H9 (cell line): ENCODE measurements at regions not wholly inside any gene's neighbourhood (a gene's known extent, or its start where the extent isn't known, plus 50 kb on each side); places are given as distances from the start of the nearest gene placed in this dataset.

Experiments
- DNase-seq: peaks from one replicate; pipeline ENCODE4 v3.0.0-alpha.2; 2017
- H2AFZ ChIP-seq: one replicate; pipeline ENCODE4 v1.6.1; 2013; ENCODE audit warnings: mild to moderate bottlenecking, low read length, control low read depth, moderate library complexity
- H2AK5ac ChIP-seq: 2 replicates; pipeline ENCODE4 v1.6.1; 2013; ENCODE audit warnings: low read length, control low read depth, mixed read lengths; ENCODE audit not compliant: insufficient read length
- H2BK120ac ChIP-seq: one replicate; pipeline ENCODE4 v1.6.1; 2013; ENCODE audit warnings: low read depth, mild to moderate bottlenecking, low read length, control low read depth, inconsistent platforms; ENCODE audit not compliant: poor library complexity, severe bottlenecking
- H2BK12ac ChIP-seq: 2 replicates; pipeline ENCODE4 v1.6.1; 2013; ENCODE audit warnings: low read length, control low read depth, mixed read lengths, low read depth; ENCODE audit not compliant: insufficient read length
- H2BK15ac ChIP-seq: 2 replicates; pipeline ENCODE4 v1.6.1; 2013; ENCODE audit warnings: low read depth, low read length, control low read depth
- H2BK20ac ChIP-seq: one replicate; pipeline ENCODE4 v1.6.1; 2013; ENCODE audit warnings: low read depth, mild to moderate bottlenecking, low read length, control low read depth, inconsistent platforms; ENCODE audit not compliant: poor library complexity, severe bottlenecking
- H2BK5ac ChIP-seq: 2 replicates; pipeline ENCODE4 v1.6.1; 2013; ENCODE audit warnings: low read length, control low read depth, mixed read lengths; ENCODE audit not compliant: insufficient read length
- H3K14ac ChIP-seq: 2 replicates; pipeline ENCODE4 v1.6.1; 2013; ENCODE audit warnings: low read length, control low read depth; ENCODE audit not compliant: insufficient read depth
- H3K18ac ChIP-seq: 2 replicates; pipeline ENCODE4 v1.6.1; 2013; ENCODE audit warnings: low read depth, mild to moderate bottlenecking, mixed read lengths, low read length, control low read depth; ENCODE audit not compliant: insufficient read length
- H3K23ac ChIP-seq: 2 replicates; pipeline ENCODE4 v1.6.1; 2013; ENCODE audit warnings: low read length, control low read depth, mixed read lengths, low read depth; ENCODE audit not compliant: insufficient read length
- H3K23me2 ChIP-seq: 2 replicates; pipeline ENCODE4 v1.6.1; 2013; ENCODE audit warnings: low read depth, mild to moderate bottlenecking, mixed read lengths, low read length, control low read depth; ENCODE audit not compliant: insufficient read length, poor library complexity, severe bottlenecking
- H3K27ac ChIP-seq: 2 replicates; pipeline ENCODE4 v1.5.1; 2013; ENCODE audit warnings: low read length, control low read depth, mixed read lengths, low read depth; ENCODE audit not compliant: insufficient read length
- H3K27me3 ChIP-seq: 2 replicates; pipeline ENCODE4 v1.6.1; 2013; ENCODE audit warnings: low read length, control low read depth, inconsistent platforms; ENCODE audit not compliant: insufficient read depth
- H3K4ac ChIP-seq: 2 replicates; pipeline ENCODE4 v1.6.1; 2013; ENCODE audit warnings: low read depth, mild to moderate bottlenecking, control low read depth, inconsistent platforms, low read length, moderate library complexity
- H3K4me1 ChIP-seq: 2 replicates; pipeline ENCODE4 v1.6.1; 2013; ENCODE audit warnings: low read length, control low read depth, inconsistent platforms; ENCODE audit not compliant: insufficient read depth
- H3K4me2 ChIP-seq: 2 replicates; pipeline ENCODE4 v1.6.1; 2013; ENCODE audit warnings: low read length, control low read depth, mixed read lengths; ENCODE audit not compliant: insufficient read length, insufficient read depth
- H3K56ac ChIP-seq: 2 replicates; pipeline ENCODE4 v1.6.1; 2013; ENCODE audit warnings: low read depth, mild to moderate bottlenecking, mixed read lengths, low read length, control low read depth; ENCODE audit not compliant: insufficient read length
- H3K79me1 ChIP-seq: 2 replicates; pipeline ENCODE4 v1.6.1; 2013; ENCODE audit warnings: low read depth, mild to moderate bottlenecking, moderate library complexity, low read length, control low read depth, inconsistent platforms; ENCODE audit not compliant: insufficient read depth, poor library complexity, severe bottlenecking
- H3K79me2 ChIP-seq: 2 replicates; pipeline ENCODE4 v1.6.1; 2013; ENCODE audit warnings: low read length, control low read depth, inconsistent platforms; ENCODE audit not compliant: insufficient read depth
- H3K9ac ChIP-seq: 2 replicates; pipeline ENCODE4 v1.6.1; 2013; ENCODE audit warnings: low read length, control low read depth, mixed read lengths; ENCODE audit not compliant: insufficient read length; ENCODE audit errors: extremely low read depth
- H3K9me3 ChIP-seq: one replicate; pipeline ENCODE4 v1.6.1; 2013; ENCODE audit warnings: low read depth, low read length, inconsistent platforms; ENCODE audit not compliant: control insufficient read depth
- H3T11ph ChIP-seq: one replicate; pipeline ENCODE4 v1.6.1; 2013; ENCODE audit warnings: mild to moderate bottlenecking, low read length, control low read depth, inconsistent platforms
- H4K20me1 ChIP-seq: one replicate; pipeline ENCODE4 v1.6.1; 2013; ENCODE audit not compliant: control insufficient read depth, insufficient read length, insufficient read depth
- H4K5ac ChIP-seq: 2 replicates; pipeline ENCODE4 v1.6.1; 2013; ENCODE audit warnings: low read depth, mild to moderate bottlenecking, mixed read lengths, low read length, control low read depth; ENCODE audit not compliant: insufficient read length
- H4K8ac ChIP-seq: replicated peaks from 2 replicates; pipeline ENCODE4 v1.6.1; 2013; ENCODE audit warnings: low read length, control low read depth, mixed read lengths, low read depth; ENCODE audit not compliant: insufficient read length
- H4K91ac ChIP-seq: 2 replicates; pipeline ENCODE4 v1.6.1; 2013; ENCODE audit warnings: low read depth, mild to moderate bottlenecking, moderate library complexity, mixed read lengths, low read length, control low read depth; ENCODE audit not compliant: insufficient read length
- H3K27ac Mint-ChIP-seq, 3 experiments: 2 replicates in 2 of 3; 3 replicates in 1 of 3; pipeline ENCODE4 v1.8.0; 2020 to 2021; ENCODE audit warnings: mixed read lengths in 3 of 3, mild to moderate bottlenecking in 1 of 3, moderate library complexity in 1 of 3
- H3K27me3 Mint-ChIP-seq: 2 replicates; pipeline ENCODE4 v1.8.0; 2021; ENCODE audit warnings: low read depth, mild to moderate bottlenecking, moderate library complexity, mixed read lengths
- H3K36me3 Mint-ChIP-seq, 3 experiments: 2 replicates in 2 of 3; 3 replicates in 1 of 3; pipeline ENCODE4 v1.8.0; 2020 to 2021; ENCODE audit warnings: low read depth in 3 of 3, mixed read lengths in 3 of 3; ENCODE audit not compliant: insufficient read depth in 1 of 3
- H3K4me1 Mint-ChIP-seq, 2 experiments: 2 replicates each; pipeline ENCODE4 v1.8.0; 2020; ENCODE audit warnings: mixed read lengths in 2 of 2
- H3K4me3 Mint-ChIP-seq, 2 experiments: 2 replicates in 1 of 2; 3 replicates in 1 of 2; pipeline ENCODE4 v1.8.0; 2020 to 2021; ENCODE audit warnings: mild to moderate bottlenecking in 2 of 2, mixed read lengths in 2 of 2, moderate library complexity in 1 of 2
- H3K9me3 Mint-ChIP-seq, 2 experiments: 2 replicates in 1 of 2; 3 replicates in 1 of 2; pipeline ENCODE4 v1.8.0; 2020; ENCODE audit warnings: mild to moderate bottlenecking in 2 of 2, mixed read lengths in 2 of 2, moderate library complexity in 1 of 2
- CTCF ChIP-seq: fragments of 200-600 bp; sonication (generic); conservative IDR thresholded peaks from 3 replicates; pipeline ENCODE4 v1.8.0; 2021; ENCODE audit warnings: antibody characterized with exemption, mild to moderate bottlenecking
- WGBS: extraction: QIAGEN DNeasy Blood & Tissue Kit; methylation state at CpG from one replicate; pipeline ENCODE4 v1.1.7; 2013; ENCODE audit warnings: missing lambda C conversion rate, low lambda C conversion rate, mixed read lengths; ENCODE audit not compliant: insufficient read length; ENCODE audit errors: extremely low coverage; 5-methylcytosine and 5-hydroxymethylcytosine counted together

- no peak overlapping the region for H2BK15ac ChIP-seq
- no peaks in the 10 kb centered on the region for H3K79me2 ChIP-seq
- no peak overlapping the region; a peak in 1 of 7 replicates for H3K27ac Mint-ChIP-seq
- no peak for DNase-seq
- H3K23me2 ChIP-seq = no peaks in the 10 kb centered on the region
- no peak overlapping the region for H2BK20ac ChIP-seq
- no peak overlapping the region for H2BK5ac ChIP-seq
- WGBS = no CpG with 5 or more reads among the region's 2 CpGs
- no peak overlapping the region for H2BK12ac ChIP-seq
- no peak overlapping the region for H3K56ac ChIP-seq
- no peak overlapping the region for H3K14ac ChIP-seq
- H3K4me1 ChIP-seq = no peaks in the 10 kb centered on the region
- H3T11ph ChIP-seq = no peak overlapping the region
- H3K9me3 ChIP-seq = no peaks in the 10 kb centered on the region
- H4K20me1 ChIP-seq = no peaks in the 10 kb centered on the region
- H2AK5ac ChIP-seq = no peak overlapping the region
- TF ChIP-seq CTCF = no peak
- no peaks in the 10 kb centered on the region for H3K79me1 ChIP-seq
- H3K27me3 Mint-ChIP-seq = peaks cover 16% of the 10 kb centered on the region
- H3K9me3 Mint-ChIP-seq = peaks cover 0 to 4% of the 10 kb centered on the region in 2 experiments; a peak in 1 of 5 replicates
- no peak overlapping the region for H4K91ac ChIP-seq
- no peaks in the 10 kb centered on the region for H3K36me3 Mint-ChIP-seq
- no peak overlapping the region for H3K18ac ChIP-seq
- no peak overlapping the region for H3K4ac ChIP-seq
- H3K4me2 ChIP-seq = no peak overlapping the region
- H3K4me3 Mint-ChIP-seq = no peak overlapping the region
- no peak overlapping the region for H2AFZ ChIP-seq
- no peak overlapping the region for H4K8ac ChIP-seq
- H3K23ac ChIP-seq = no peak overlapping the region
- H3K27me3 ChIP-seq = no peaks in the 10 kb centered on the region
- H3K9ac ChIP-seq = no peak overlapping the region
- H3K4me1 Mint-ChIP-seq = no peaks in the 10 kb centered on the region
- no peak overlapping the region for H4K5ac ChIP-seq
- H3K27ac ChIP-seq = no peak overlapping the region
- no peak overlapping the region for H2BK120ac ChIP-seq
These were observed 77.2 kb upstream of the LDAH start for GRCh38 chr2:20900052-20900636.
